ENCODE measurements at regions not wholly inside any gene's neighbourhood (a gene's known extent, or its start where the extent isn't known, plus 50 kb on each side); places are given as distances from the start of the nearest gene placed in this dataset.
A peak's percentile ranks its signal among the peaks of the same experiment; 100 is the strongest.

- intact Hi-C loops (cut with DNase I; ENCODE audit: low total_unique reads) = no loop called here
- WGBS, 5 donors = 70 to 83% (median 73%) methylated on average over 7 of the region's 7 CpGs
- H3K4me3 ChIP-seq = no peak overlapping the region
These were observed 94.6 kb upstream of the DNAH5 start for GRCh38 chr5:14039063-14039462.

GRCh38 chr5:14038341-14038959 lies 94.0 kb upstream of the DNAH5 start:
- Histone ChIP-seq H3K4me1 (peaks cover 9 to 37% (median 21%) of the 10 kb centered on the region in 4 donors), H3K27me3 (no peaks in the 10 kb centered on the region), H3K36me3 (no peaks in the 10 kb centered on the region), H3K4me3 (no peak overlapping the region), H3K27ac (no peak overlapping the region), H3K9me3 (no peaks in the 10 kb centered on the region)
- WGBS, 5 donors = 73 to 79% (median 76%) methylated on average over 10 of the region's 10 CpGs
- no peak for DNase-seq
- TF ChIP-seq POLR2AphosphoS5 (IDR thresholded peaks at IDR 0.05) = no peak
- TF ChIP-seq POLR2A (IDR thresholded peaks at IDR 0.05) = no peak
- no peak for TF ChIP-seq CTCF (IDR thresholded peaks at IDR 0.05)
- no peak for TF ChIP-seq EP300 (IDR thresholded peaks at IDR 0.05)
- intact Hi-C loops (cut with DNase I; ENCODE audit: low total_unique reads) = no loop called here

More at GRCh38 chr5:14039063-14039462, 94.6 kb upstream of the DNAH5 start:
- peaks cover 9 to 37% (median 21%) of the 10 kb centered on the region in 4 donors for H3K4me1 ChIP-seq
- TF ChIP-seq CTCF (IDR thresholded peaks at IDR 0.05) = no peak
- TF ChIP-seq POLR2AphosphoS5 (IDR thresholded peaks at IDR 0.05) = peak in 1 of 3 donors; percentile 7
- H3K27ac ChIP-seq = no peak overlapping the region
- H3K9me3 ChIP-seq = no peaks in the 10 kb centered on the region
- H3K36me3 ChIP-seq = no peaks in the 10 kb centered on the region
- H3K27me3 ChIP-seq = no peaks in the 10 kb centered on the region
- DNase-seq = no peak

- WGBS, 5 donors = 78 to 86% (median 79%) methylated on average over 9 of the region's 9 CpGs
- DNase-seq = no peak
- Histone ChIP-seq H3K27ac (peak overlapping the region in 3 of 5 donors; percentile 66 to 83 (median 75)), H3K4me1 (peaks cover 9 to 37% (median 21%) of the 10 kb centered on the region in 4 donors), H3K9me3 (no peaks in the 10 kb centered on the region), H3K36me3 (no peaks in the 10 kb centered on the region), H3K4me3 (no peak overlapping the region), H3K27me3 (no peaks in the 10 kb centered on the region)
- TF ChIP-seq CTCF (IDR thresholded peaks at IDR 0.05) (no peak), POLR2AphosphoS5 (IDR thresholded peaks at IDR 0.05) (no peak), EP300 (IDR thresholded peaks at IDR 0.05) (no peak), POLR2A (IDR thresholded peaks at IDR 0.05) (no peak)
- intact Hi-C loops (cut with DNase I; ENCODE audit: low total_unique reads) = no loop called here
These were observed 92.5 kb upstream of the DNAH5 start for GRCh38 chr5:14036947-14037346.

GRCh38 chr5:14036514-14036913 lies 92.0 kb upstream of the DNAH5 start:
- peak overlapping the region in 4 of 5 donors; percentile 66 to 83 (median 76) for H3K27ac ChIP-seq
- no peak overlapping the region for H3K4me3 ChIP-seq
- intact Hi-C loops (cut with DNase I; ENCODE audit: low total_unique reads) = no loop called here
- no peaks in the 10 kb centered on the region for H3K27me3 ChIP-seq
- no peaks in the 10 kb centered on the region for H3K36me3 ChIP-seq
- H3K4me1 ChIP-seq = peaks cover 9 to 37% (median 21%) of the 10 kb centered on the region in 4 donors
- no peaks in the 10 kb centered on the region for H3K9me3 ChIP-seq
- 45 to 69% (median 53%) methylated on average over 2 of the region's 2 CpGs for WGBS, 5 donors
- DNase-seq = peak in 1 of 2 donors; percentile 22
- no peak for TF ChIP-seq POLR2AphosphoS5 (IDR thresholded peaks at IDR 0.05)
- no peak for TF ChIP-seq CTCF (IDR thresholded peaks at IDR 0.05)
- TF ChIP-seq EP300 (IDR thresholded peaks at IDR 0.05) = no peak
- TF ChIP-seq POLR2A (IDR thresholded peaks at IDR 0.05) = no peak
